Mesendoderm (in vitro differentiated cells): ENCODE measurements at regions not wholly inside any gene's neighbourhood (a gene's known extent, or its start where the extent isn't known, plus 50 kb on each side); places are given as distances from the start of the nearest gene placed in this dataset.

ENCODE experiments used
- DNase-seq: peaks from one replicate; pipeline ENCODE4 v3.0.0; 2013
- H2AK5ac ChIP-seq: 2 replicates; pipeline ENCODE4 v1.6.1; 2013; ENCODE audit warnings: low read length, inconsistent platforms
- H2BK120ac ChIP-seq: 2 replicates; pipeline ENCODE4 v1.6.1; 2013; ENCODE audit warnings: low read depth, mild to moderate bottlenecking, low read length, moderate library complexity, mixed read lengths
- H2BK15ac ChIP-seq: replicated peaks from 2 replicates; pipeline ENCODE4 v1.6.1; 2013; ENCODE audit warnings: low read depth, mild to moderate bottlenecking, moderate library complexity
- H2BK5ac ChIP-seq: 2 replicates; pipeline ENCODE4 v1.6.1; 2013; ENCODE audit warnings: low read length, inconsistent platforms
- H3K18ac ChIP-seq: 2 replicates; pipeline ENCODE4 v1.6.1; 2013; ENCODE audit warnings: mild to moderate bottlenecking, low read length, mixed read lengths
- H3K23ac ChIP-seq: one replicate; pipeline ENCODE4 v1.6.1; 2013; ENCODE audit warnings: low read length
- H3K27ac ChIP-seq: 2 replicates; pipeline ENCODE4 v1.5.1; 2013; ENCODE audit warnings: low read depth, mild to moderate bottlenecking, inconsistent platforms, low read length, moderate library complexity
- H3K27me3 ChIP-seq: 2 replicates; pipeline ENCODE4 v1.6.1; 2013; ENCODE audit warnings: low read length, control low read depth, mild to moderate bottlenecking, inconsistent platforms; ENCODE audit not compliant: insufficient read depth, poor library complexity
- H3K36me3 ChIP-seq: 2 replicates; pipeline ENCODE4 v1.6.1; 2013; ENCODE audit warnings: low read length, inconsistent platforms; ENCODE audit not compliant: control insufficient read depth, insufficient read depth
- H3K4ac ChIP-seq: one replicate; pipeline ENCODE4 v1.6.1; 2013; ENCODE audit warnings: low read depth, mild to moderate bottlenecking, low read length, moderate library complexity
- H3K4me1 ChIP-seq: 2 replicates; pipeline ENCODE4 v1.6.1; 2013; ENCODE audit warnings: low read depth, low read length, inconsistent platforms; ENCODE audit not compliant: control insufficient read depth
- H3K4me2 ChIP-seq: 2 replicates; pipeline ENCODE4 v1.6.1; 2013; ENCODE audit warnings: low read length
- H3K4me3 ChIP-seq: 2 replicates; pipeline ENCODE4 v1.5.1; 2013; ENCODE audit warnings: mild to moderate bottlenecking, low read length
- H3K56ac ChIP-seq: one replicate; pipeline ENCODE4 v1.6.1; 2013; ENCODE audit warnings: low read length
- H3K79me1 ChIP-seq: 2 replicates; pipeline ENCODE4 v1.6.1; 2013; ENCODE audit warnings: low read length, inconsistent platforms
- H3K79me2 ChIP-seq: 2 replicates; pipeline ENCODE4 v1.6.1; 2013; ENCODE audit warnings: mild to moderate bottlenecking, low read length; ENCODE audit not compliant: control insufficient read depth, insufficient read depth
- H3K9ac ChIP-seq: 2 replicates; pipeline ENCODE4 v1.6.1; 2013; ENCODE audit warnings: low read length, inconsistent platforms
- H4K5ac ChIP-seq: one replicate; pipeline ENCODE4 v1.6.1; 2013; ENCODE audit warnings: low read length
- H4K8ac ChIP-seq: one replicate; pipeline ENCODE4 v1.6.1; 2013; ENCODE audit warnings: low read depth, mild to moderate bottlenecking, control low read depth, low read length, moderate library complexity
- WGBS: extraction: QIAGEN DNeasy Blood & Tissue Kit; methylation state at CpG from one replicate; pipeline ENCODE4 v1.1.7; 2013; ENCODE audit warnings: low lambda C conversion rate, missing lambda C conversion rate; ENCODE audit not compliant: insufficient coverage; ENCODE audit errors: extremely low coverage; 5-methylcytosine and 5-hydroxymethylcytosine counted together

DNA sequence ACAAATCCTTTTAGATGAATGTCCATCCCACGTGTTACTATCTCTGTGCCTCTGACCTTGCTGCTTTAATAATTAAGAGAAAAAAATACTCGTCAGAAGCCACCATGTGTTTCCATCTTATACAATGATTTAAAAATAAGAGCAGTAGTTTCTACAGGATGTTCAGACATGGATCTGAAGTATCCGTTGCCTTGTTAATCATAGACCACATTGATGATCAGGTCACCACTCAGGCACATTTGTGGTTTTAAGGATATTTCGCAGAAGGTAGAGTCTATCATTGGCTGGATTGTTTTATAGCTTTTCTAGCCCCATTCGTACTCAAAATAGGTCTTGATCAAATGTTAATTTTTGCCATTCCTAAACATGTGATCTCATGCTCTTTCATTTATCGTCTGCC lies 710.0 kb upstream of the ARGLU1 start:
- no peaks in the 10 kb centered on the region for H3K27me3 ChIP-seq
- H3K36me3 ChIP-seq, result no peaks in the 10 kb centered on the region
- H3K79me1 ChIP-seq, result no peaks in the 10 kb centered on the region
- no CpG with 5 or more reads among the region's 6 CpGs for WGBS
- no peak overlapping the region for H3K4me2 ChIP-seq
- H3K23ac ChIP-seq, result no peak overlapping the region
- no peak for DNase-seq
- no peak overlapping the region for H2BK120ac ChIP-seq
- no peak overlapping the region for H3K56ac ChIP-seq
- no peak overlapping the region for H4K8ac ChIP-seq
- H3K27ac ChIP-seq, result no peak overlapping the region
- no peak overlapping the region for H3K4ac ChIP-seq
- no peak overlapping the region for H3K4me3 ChIP-seq
- H3K18ac ChIP-seq, result no peak overlapping the region
- H3K9ac ChIP-seq, result no peak overlapping the region
- no peak overlapping the region for H2BK15ac ChIP-seq
- no peak overlapping the region for H4K5ac ChIP-seq
- no peak overlapping the region for H2BK5ac ChIP-seq
- H3K4me1 ChIP-seq, result no peaks in the 10 kb centered on the region
- no peaks in the 10 kb centered on the region for H3K79me2 ChIP-seq
- H2AK5ac ChIP-seq, result no peak overlapping the region

DNA sequence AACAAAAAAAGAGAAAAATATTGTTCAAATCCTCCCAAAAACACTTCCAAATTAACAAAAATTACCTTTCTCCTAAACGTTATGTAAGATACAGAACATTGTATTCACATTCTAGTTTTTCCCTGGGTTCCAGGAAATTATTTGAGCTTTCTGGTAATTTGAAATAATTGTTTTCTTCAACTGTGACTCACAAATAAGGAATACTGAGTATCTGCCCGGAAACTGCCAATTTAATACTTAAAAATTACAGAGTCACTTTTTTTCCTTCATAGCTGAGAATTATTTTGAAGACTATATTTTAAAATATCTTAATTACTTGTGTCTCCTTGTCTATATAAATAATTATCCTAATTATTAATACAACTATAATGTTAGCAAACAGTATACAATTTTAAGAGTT lies 709.0 kb upstream of the ARGLU1 start:
- Histone ChIP-seq H3K4me3 (no peak overlapping the region), H3K9ac (no peak overlapping the region), H3K56ac (no peak overlapping the region), H4K8ac (no peak overlapping the region), H3K18ac (no peak overlapping the region), H3K36me3 (no peaks in the 10 kb centered on the region), H3K79me2 (no peaks in the 10 kb centered on the region), H2BK5ac (no peak overlapping the region), H2AK5ac (no peak overlapping the region), H4K5ac (no peak overlapping the region), H3K27ac (no peak overlapping the region), H3K23ac (no peak overlapping the region), H3K4ac (no peak overlapping the region), H3K79me1 (no peaks in the 10 kb centered on the region), H2BK120ac (no peak overlapping the region), H3K27me3 (no peaks in the 10 kb centered on the region), H3K4me1 (no peaks in the 10 kb centered on the region), H3K4me2 (no peak overlapping the region), H2BK15ac (no peak overlapping the region)
- 100% methylated on average over 1 of the region's 2 CpGs for WGBS
- no peak for DNase-seq

GRCh38 chr13:107275945-107276614 lies 708.1 kb upstream of the ARGLU1 start:
- no peak overlapping the region for H2AK5ac ChIP-seq
- no CpG with 5 or more reads among the region's 6 CpGs for WGBS
- H4K8ac ChIP-seq, result no peak overlapping the region
- H3K27me3 ChIP-seq, result no peaks in the 10 kb centered on the region
- H3K18ac ChIP-seq, result no peak overlapping the region
- no peaks in the 10 kb centered on the region for H3K36me3 ChIP-seq
- no peak overlapping the region for H2BK15ac ChIP-seq
- no peaks in the 10 kb centered on the region for H3K79me2 ChIP-seq
- H3K4me3 ChIP-seq, result no peak overlapping the region
- H3K79me1 ChIP-seq, result no peaks in the 10 kb centered on the region
- DNase-seq, result no peak
- no peak overlapping the region for H3K23ac ChIP-seq
- no peak overlapping the region for H3K4me2 ChIP-seq
- H4K5ac ChIP-seq, result no peak overlapping the region
- H2BK5ac ChIP-seq, result no peak overlapping the region
- no peak overlapping the region for H2BK120ac ChIP-seq
- H3K9ac ChIP-seq, result no peak overlapping the region
- no peak overlapping the region for H3K4ac ChIP-seq
- H3K27ac ChIP-seq, result no peak overlapping the region
- H3K4me1 ChIP-seq, result no peaks in the 10 kb centered on the region
- no peak overlapping the region for H3K56ac ChIP-seq

DNA sequence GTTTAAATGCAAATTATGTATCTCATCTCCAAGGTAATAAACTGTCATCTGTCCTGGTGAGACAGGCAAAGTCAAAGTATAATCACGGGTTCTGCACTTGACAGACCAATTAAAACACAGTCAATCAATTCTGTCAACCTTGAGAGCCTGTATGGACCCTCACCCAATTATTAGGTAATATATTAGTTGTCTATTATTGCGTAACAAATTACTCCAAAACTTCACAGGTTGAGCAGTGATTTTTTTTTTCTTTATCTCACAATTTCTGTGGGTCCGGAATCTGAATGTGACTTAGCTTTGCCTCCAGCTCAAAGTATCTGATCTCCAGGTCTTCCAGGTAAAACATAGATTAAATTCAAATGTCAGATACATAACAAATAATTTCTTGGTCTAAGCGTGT lies 707.4 kb upstream of the ARGLU1 start:
- no peaks in the 10 kb centered on the region for H3K79me2 ChIP-seq
- no peaks in the 10 kb centered on the region for H3K27me3 ChIP-seq
- no peak overlapping the region for H4K5ac ChIP-seq
- no peak overlapping the region for H3K18ac ChIP-seq
- no peaks in the 10 kb centered on the region for H3K4me1 ChIP-seq
- no CpG with 5 or more reads among the region's 4 CpGs for WGBS
- no peaks in the 10 kb centered on the region for H3K79me1 ChIP-seq
- no peak overlapping the region for H2BK5ac ChIP-seq
- no peak overlapping the region for H3K4me2 ChIP-seq
- no peak overlapping the region for H4K8ac ChIP-seq
- H3K4me3 ChIP-seq, result no peak overlapping the region
- no peak for DNase-seq
- H3K9ac ChIP-seq, result no peak overlapping the region
- no peak overlapping the region for H3K4ac ChIP-seq
- no peak overlapping the region for H2BK15ac ChIP-seq
- H3K56ac ChIP-seq, result no peak overlapping the region
- H3K27ac ChIP-seq, result no peak overlapping the region
- H2AK5ac ChIP-seq, result no peak overlapping the region
- no peak overlapping the region for H2BK120ac ChIP-seq
- no peak overlapping the region for H3K23ac ChIP-seq
- H3K36me3 ChIP-seq, result no peaks in the 10 kb centered on the region

DNA sequence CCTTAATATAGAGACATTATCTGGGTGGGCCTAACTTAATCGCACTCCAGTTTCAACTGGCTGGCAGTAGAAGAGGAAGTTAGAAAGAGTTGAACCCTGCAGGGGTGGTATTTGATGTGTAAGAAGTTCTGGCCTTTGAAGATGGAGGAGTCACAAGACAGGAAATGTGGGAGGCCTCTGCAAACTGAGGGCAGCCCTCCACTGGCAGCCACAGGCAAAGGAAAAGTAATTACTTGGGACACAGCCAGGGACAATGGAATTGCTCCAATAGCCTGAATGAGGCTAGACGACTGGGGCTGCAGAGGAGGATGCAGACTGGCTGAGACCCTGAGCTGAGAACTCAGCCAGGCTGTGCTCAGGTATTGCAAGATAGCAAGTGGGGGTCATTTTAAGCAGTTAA lies 703.3 kb upstream of the ARGLU1 start:
- no peak overlapping the region for H2AK5ac ChIP-seq
- no peak overlapping the region for H3K4ac ChIP-seq
- no peak overlapping the region for H4K8ac ChIP-seq
- no peak overlapping the region for H2BK120ac ChIP-seq
- H4K5ac ChIP-seq, result no peak overlapping the region
- H3K27me3 ChIP-seq, result no peaks in the 10 kb centered on the region
- no CpG with 5 or more reads among the region's 2 CpGs for WGBS
- no peak overlapping the region for H2BK15ac ChIP-seq
- H3K18ac ChIP-seq, result no peak overlapping the region
- no peak overlapping the region for H3K56ac ChIP-seq
- H3K27ac ChIP-seq, result no peak overlapping the region
- no peak overlapping the region for H3K4me2 ChIP-seq
- no peaks in the 10 kb centered on the region for H3K79me1 ChIP-seq
- peak; percentile 88 for DNase-seq
- H3K23ac ChIP-seq, result no peak overlapping the region
- no peaks in the 10 kb centered on the region for H3K4me1 ChIP-seq
- no peaks in the 10 kb centered on the region for H3K36me3 ChIP-seq
- no peak overlapping the region for H3K9ac ChIP-seq
- no peaks in the 10 kb centered on the region for H3K79me2 ChIP-seq
- no peak overlapping the region for H3K4me3 ChIP-seq
- no peak overlapping the region for H2BK5ac ChIP-seq

DNA sequence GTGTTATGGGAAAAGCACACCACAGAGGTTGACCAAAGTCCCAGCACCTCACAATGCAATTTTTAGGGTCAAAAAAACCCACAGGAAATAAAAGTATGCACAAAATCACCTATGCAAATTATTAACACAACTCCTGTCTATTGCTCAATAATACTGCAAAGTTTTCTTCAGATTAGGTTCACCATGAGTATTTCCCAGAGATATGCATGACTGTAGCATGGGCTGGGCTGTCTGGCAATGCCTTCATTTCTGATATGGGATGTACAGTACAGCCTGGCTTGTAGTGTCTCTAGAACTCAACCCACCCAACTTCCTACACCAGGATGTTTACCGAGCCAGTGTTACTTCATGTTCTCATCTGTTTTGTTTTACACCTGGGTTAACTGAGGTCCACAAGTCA lies 698.7 kb upstream of the ARGLU1 start:
- no peak overlapping the region for H3K4me3 ChIP-seq
- H2BK5ac ChIP-seq, result no peak overlapping the region
- H3K4ac ChIP-seq, result no peak overlapping the region

More for the DNA sequence above, 698.7 kb upstream of the ARGLU1 start:
- Histone ChIP-seq H3K79me1 (no peaks in the 10 kb centered on the region), H3K36me3 (no peaks in the 10 kb centered on the region), H3K56ac (no peak overlapping the region), H3K27me3 (no peaks in the 10 kb centered on the region), H3K23ac (no peak overlapping the region), H3K4me2 (no peak overlapping the region), H2BK15ac (no peak overlapping the region), H3K18ac (no peak overlapping the region), H4K8ac (no peak overlapping the region), H2AK5ac (no peak overlapping the region), H2BK120ac (no peak overlapping the region), H4K5ac (no peak overlapping the region), H3K4me1 (no peaks in the 10 kb centered on the region), H3K9ac (no peak overlapping the region), H3K79me2 (no peaks in the 10 kb centered on the region), H3K27ac (no peak overlapping the region)
- no peak for DNase-seq
- no CpG with 5 or more reads among the region's 1 CpG for WGBS
